ENCODE measurements at regions not wholly inside any gene's neighbourhood (a gene's known extent, or its start where the extent isn't known, plus 50 kb on each side); places are given as distances from the start of the nearest gene placed in this dataset.
"Not testable (repeated sequence)": the region's sequence is repeated elsewhere in the genome, so short reads cannot be mapped to it uniquely, and the experiment has no call there.

DNA sequence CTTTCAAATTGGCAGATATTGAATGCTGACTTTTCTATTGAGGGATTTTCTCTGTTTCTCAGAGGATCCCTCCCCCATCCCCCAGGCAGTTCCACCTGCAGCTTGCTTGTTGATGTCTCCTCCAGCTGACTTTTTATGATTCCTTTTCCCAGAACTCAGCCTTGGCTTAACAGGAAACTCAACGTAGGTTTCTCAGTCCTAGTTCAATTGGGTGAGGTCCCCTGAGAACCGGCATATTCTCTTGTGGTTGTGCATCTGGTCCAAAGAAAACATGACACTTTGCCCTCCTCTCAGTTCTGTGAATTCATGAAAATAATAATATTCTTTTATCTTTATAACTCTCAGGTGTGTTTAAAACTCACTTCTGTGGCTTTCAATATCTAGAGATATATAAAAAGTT, 1222.1 kb downstream of the OTOL1 start:
- no peaks in the 10 kb centered on the region for H3K9me3 Mint-ChIP-seq
- no peak for ATAC-seq
- DNase-seq (ENCODE audit: low spot score in 2 of 2), result no peak
- no peaks in the 10 kb centered on the region for H3K4me1 Mint-ChIP-seq
- H3K27ac Mint-ChIP-seq, result no peak overlapping the region
- H3K4me3 Mint-ChIP-seq, result no peak overlapping the region
- H3K36me3 Mint-ChIP-seq, result no peaks in the 10 kb centered on the region

DNA sequence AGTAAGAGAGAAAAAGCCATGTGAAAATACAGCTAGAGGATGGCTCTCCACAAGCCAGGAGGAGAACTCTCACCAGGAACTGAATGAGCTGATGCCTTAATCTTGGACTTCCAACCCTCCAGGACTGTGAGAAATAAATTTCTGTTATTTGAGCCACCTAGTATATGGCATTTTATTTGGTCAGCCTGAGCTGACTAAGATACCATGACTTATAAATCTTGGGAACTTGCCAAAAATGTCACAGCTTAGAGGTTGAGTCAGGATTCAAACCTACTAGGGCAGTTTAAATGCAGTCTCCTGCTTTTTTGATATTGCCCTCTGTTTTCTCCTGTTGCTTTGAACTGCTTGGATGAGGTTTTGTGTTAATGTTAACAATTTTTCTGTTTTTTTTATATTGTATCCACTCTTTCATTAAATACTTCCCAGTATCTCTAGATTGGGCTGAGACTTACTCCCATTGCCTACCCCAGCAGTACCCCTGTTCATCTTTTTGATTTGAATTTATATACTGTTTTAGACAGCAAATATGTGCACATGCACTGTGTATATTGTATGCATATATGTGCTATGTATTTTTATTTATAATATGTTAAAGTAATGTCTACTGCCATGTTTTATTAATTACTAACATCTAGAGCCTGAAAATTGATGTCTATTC, 1223.2 kb downstream of the OTOL1 start:
- Mint-ChIP-seq H3K27ac (no peak overlapping the region), H3K36me3 (no peaks in the 10 kb centered on the region), H3K9me3 (no peaks in the 10 kb centered on the region), H3K4me1 (no peaks in the 10 kb centered on the region), H3K4me3 (no peak overlapping the region)
- no peak for DNase-seq (ENCODE audit: low spot score in 2 of 2)
- no peak for ATAC-seq

DNA sequence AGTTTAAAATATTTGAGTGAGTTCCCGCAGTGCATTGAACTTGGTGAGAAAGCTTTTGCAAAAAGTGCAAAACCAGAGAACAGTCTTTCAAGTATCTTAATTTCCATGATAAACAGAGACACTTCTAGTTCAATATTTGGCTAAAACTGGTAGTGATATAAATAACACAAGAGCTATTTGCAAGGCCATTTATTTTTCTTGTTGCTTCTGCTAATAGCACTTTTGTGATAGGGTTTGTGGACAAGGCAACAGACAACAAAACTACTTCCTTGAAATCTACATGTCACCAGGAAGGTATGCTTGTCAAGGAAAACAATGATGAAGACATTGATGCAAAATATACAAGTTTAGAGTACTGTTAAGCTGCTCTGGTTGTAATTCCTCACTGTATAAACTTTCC, 1225.1 kb downstream of the OTOL1 start:
- ATAC-seq (no peak), DNase-seq (ENCODE audit: low spot score in 2 of 2) (no peak)
- Mint-ChIP-seq H3K9me3 (peaks cover 2% of the 10 kb centered on the region), H3K4me3 (no peak overlapping the region), H3K4me1 (no peaks in the 10 kb centered on the region), H3K36me3 (no peaks in the 10 kb centered on the region), H3K27ac (no peak overlapping the region)

DNA sequence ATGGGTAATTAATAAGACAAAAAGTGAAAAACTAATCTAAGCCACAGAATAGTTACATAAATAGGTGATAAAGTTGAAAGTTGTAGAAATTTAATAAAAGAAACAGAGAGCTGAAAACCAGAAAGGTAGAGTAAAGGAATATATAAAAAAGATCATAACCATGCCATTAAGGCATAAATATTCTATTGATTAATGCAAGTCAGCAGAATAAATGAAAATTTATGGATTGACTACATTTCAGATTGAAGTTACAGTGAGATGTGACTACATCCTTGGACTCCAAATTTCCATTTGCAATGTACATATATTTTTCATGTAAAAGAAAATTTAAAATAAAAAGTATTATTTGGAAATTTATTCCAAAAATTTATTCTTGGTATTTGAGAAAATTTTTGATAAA, 1225.7 kb downstream of the OTOL1 start:
- no peak for ATAC-seq
- H3K4me3 Mint-ChIP-seq, result no peak overlapping the region
- no peak for DNase-seq (ENCODE audit: low spot score in 2 of 2)
- peaks cover 4% of the 10 kb centered on the region for H3K9me3 Mint-ChIP-seq
- H3K4me1 Mint-ChIP-seq, result no peaks in the 10 kb centered on the region
- no peaks in the 10 kb centered on the region for H3K36me3 Mint-ChIP-seq
- no peak overlapping the region for H3K27ac Mint-ChIP-seq

DNA sequence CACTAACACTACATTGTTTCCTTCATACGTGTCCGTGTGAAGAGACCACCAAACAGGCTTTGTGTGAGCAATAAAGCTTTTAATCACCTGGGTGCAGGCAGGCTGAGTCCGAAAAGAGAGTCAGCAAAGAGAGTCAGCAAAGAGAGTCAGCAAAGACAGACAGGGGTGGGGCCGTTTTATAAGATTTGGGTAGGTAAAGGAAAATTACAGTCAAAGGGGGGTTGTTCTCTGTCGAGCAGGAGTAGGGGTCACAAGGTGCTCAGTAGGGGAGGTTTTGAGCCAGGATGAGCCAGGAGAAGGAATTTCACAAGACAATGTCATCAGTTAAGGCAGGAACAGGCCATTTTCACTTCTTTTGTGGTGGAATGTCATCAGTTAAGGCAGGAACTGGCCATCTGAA, 1226.2 kb downstream of the OTOL1 start:
- not testable (repeated sequence) for DNase-seq (ENCODE audit: low spot score in 2 of 2); H3K9me3 Mint-ChIP-seq; H3K4me3 Mint-ChIP-seq; ATAC-seq; H3K27ac Mint-ChIP-seq; H3K4me1 Mint-ChIP-seq; H3K36me3 Mint-ChIP-seq

DNA sequence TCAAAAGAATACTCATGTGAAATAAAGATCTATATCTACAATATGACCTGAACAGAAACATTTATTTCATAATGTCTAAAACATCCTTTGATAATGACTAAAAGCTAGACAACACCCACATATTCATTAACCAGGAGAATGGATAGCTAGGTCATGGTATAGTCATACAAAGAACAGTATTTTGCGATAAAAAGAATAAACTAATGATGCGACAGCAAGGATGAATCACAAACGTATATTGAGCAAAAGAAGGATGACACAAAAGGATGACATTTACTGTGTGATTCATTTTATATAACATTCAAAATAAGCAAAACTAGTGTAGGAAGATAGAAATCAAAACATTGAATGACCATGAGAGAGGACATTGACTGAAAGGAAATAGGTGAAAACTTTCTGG, 1233.1 kb downstream of the OTOL1 start:
- Mint-ChIP-seq H3K4me1 (no peaks in the 10 kb centered on the region), H3K36me3 (no peaks in the 10 kb centered on the region), H3K4me3 (no peak overlapping the region), H3K9me3 (peaks cover 16% of the 10 kb centered on the region), H3K27ac (no peak overlapping the region)
- DNase-seq (ENCODE audit: low spot score in 2 of 2) (no peak), ATAC-seq (no peak)

DNA sequence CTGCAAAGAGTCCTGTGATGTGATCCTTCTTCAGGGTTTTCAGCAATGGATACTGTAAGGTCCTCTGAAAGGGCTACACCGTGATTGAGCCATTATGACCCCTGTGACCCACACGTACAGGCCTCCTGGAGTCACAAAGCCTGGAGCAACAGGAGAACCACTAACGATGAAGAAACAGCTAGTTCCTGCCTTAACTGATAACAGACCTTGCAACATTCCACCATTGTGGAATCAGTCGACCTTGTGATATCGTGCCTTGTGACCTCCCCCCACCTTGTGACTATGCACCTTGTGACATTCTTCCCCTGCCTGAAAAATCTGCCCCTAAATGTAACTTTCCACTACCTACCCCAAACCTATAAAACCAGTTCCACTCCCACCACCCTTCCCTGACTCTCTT, 1235.4 kb downstream of the OTOL1 start:
- ATAC-seq; H3K4me3 Mint-ChIP-seq; H3K4me1 Mint-ChIP-seq; H3K36me3 Mint-ChIP-seq; DNase-seq (ENCODE audit: low spot score in 2 of 2); H3K27ac Mint-ChIP-seq: not testable (repeated sequence)
- H3K9me3 Mint-ChIP-seq, result peaks cover 14% of the 10 kb centered on the region

DNA sequence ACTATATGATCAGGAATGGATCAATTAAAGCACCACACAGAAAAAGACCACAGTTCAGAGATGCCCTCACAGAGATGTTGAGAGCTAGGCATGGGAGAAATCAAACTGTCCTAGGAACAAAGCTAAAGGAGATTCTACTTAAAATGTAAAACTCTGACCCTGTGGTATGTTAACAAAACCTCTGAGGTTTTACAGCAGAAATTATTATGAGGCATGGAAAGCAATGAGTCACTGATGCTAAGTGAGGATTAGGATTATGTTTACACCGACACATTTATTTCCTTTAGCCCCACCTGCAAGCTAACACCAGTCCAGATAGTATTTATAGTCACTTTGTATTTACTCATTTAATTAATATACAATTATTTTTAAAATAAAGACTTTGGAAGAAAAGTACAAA, 1242.2 kb downstream of the OTOL1 start:
- Mint-ChIP-seq H3K36me3 (no peaks in the 10 kb centered on the region), H3K4me1 (no peaks in the 10 kb centered on the region), H3K4me3 (no peak overlapping the region), H3K27ac (no peak overlapping the region), H3K9me3 (peaks cover 14% of the 10 kb centered on the region)
- DNase-seq (ENCODE audit: low spot score in 2 of 2) (no peak), ATAC-seq (no peak)

DNA sequence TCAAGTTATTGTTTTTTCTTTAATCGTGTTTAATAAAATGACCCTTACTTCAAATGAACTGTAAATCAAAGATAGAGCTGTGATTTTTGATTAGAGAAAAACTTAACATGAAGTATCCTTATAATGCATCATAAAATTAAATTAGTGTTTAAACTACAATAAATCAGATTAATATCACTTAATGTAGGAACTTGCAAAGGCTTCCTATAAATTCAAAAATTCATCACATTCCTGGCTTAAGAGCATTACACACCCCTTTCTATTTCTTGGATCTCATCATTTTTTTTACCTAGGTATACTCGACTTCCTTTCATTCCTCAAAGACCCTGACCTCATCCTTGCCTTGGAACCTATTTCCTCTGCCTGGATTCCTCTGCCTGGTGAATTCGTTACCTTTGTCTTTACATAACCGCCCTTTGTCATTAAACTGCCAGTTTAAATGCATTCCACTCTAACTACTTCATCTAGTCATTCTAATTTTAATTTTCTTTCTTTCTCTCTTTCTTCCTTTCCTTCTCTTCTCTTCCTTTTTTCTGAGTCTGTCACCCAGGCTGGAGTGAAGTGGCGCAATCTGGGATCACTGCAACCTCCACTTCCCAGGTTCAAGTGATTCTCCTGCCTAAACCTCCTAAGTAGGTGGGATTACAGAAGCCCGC, 1244.5 kb downstream of the OTOL1 start:
- ATAC-seq (no peak), DNase-seq (ENCODE audit: low spot score in 2 of 2) (no peak)
- H3K27ac Mint-ChIP-seq, result no peak overlapping the region
- H3K4me1 Mint-ChIP-seq, result no peaks in the 10 kb centered on the region
- no peak overlapping the region for H3K4me3 Mint-ChIP-seq
- H3K9me3 Mint-ChIP-seq, result peaks cover 16% of the 10 kb centered on the region
- H3K36me3 Mint-ChIP-seq, result no peaks in the 10 kb centered on the region

DNA sequence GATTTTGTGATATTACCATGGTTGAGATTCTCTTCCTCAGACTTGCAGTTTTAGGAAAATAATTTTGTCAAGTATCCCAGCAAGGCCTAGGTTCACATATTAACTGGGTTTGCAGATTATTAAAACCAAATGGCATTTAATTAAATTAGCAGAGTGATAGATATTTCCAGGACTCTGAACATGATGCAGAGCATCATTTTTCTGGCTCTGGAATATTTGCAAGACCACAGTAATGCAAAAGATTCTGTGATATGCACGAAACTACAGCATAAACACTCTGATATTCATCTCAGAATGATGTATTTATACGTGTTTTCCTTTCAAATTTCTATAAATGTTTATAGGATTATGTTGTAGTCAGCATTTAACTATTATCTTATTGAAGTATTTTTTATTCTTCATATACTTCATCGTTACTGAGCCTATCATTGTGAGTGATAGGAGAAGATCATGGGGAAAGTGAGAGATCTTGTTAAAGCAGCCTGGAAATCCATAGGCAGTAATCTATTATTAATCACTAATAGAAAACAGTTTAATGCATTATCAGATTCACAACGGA, 1245.6 kb downstream of the OTOL1 start:
- ATAC-seq (no peak), DNase-seq (ENCODE audit: low spot score in 2 of 2) (no peak)
- Mint-ChIP-seq H3K27ac (no peak overlapping the region), H3K36me3 (no peaks in the 10 kb centered on the region), H3K4me3 (no peak overlapping the region), H3K4me1 (no peaks in the 10 kb centered on the region), H3K9me3 (peaks cover 14% of the 10 kb centered on the region)

DNA sequence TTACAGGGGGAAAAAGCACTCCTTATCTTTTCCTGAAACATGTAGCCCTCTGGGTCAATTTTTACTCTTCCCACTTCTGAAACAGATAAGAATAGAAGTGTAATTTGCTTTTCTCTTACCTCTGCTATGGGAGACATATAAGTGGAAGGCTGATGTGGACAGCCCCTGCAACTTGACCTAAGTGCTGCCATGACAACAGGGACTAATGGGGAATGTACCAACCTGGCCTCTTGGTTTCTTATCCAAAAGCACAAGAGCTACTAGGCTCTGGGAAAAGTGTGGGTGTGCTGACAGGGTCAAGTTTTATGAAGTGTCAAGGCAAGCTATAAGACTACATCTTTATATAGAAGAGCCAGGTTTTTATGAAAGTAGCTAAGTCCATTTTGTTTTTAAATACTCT, 1246.5 kb downstream of the OTOL1 start:
- H3K9me3 Mint-ChIP-seq, result peaks cover 16% of the 10 kb centered on the region
- H3K4me3 Mint-ChIP-seq, result no peak overlapping the region
- DNase-seq (ENCODE audit: low spot score in 2 of 2) (no peak), ATAC-seq (no peak)
- no peaks in the 10 kb centered on the region for H3K36me3 Mint-ChIP-seq
- H3K4me1 Mint-ChIP-seq, result no peaks in the 10 kb centered on the region
- H3K27ac Mint-ChIP-seq, result no peak overlapping the region

DNA sequence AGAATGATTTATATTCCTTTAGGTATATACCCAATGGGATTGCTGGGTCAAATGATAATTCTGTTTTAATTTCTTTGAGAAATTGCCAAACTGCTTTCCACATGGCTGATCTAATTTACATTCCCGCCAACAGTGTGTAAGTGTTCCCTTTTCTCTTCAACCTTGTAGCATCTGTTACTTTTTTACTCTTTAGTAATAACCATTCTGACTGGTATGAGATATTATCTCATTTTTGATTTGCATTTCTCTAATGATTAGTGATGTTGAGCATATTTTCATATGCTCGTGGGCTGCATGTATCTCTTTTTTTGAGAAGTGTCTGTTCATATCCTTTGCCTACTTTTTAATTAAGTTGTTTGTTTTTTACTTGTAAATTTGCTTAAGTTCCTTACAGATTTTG, 1264.2 kb downstream of the OTOL1 start:
- Mint-ChIP-seq H3K4me1 (no peaks in the 10 kb centered on the region), H3K9me3 (peaks cover 16% of the 10 kb centered on the region), H3K36me3 (no peaks in the 10 kb centered on the region), H3K27ac (no peak overlapping the region), H3K4me3 (no peak overlapping the region)
- DNase-seq (ENCODE audit: low spot score in 2 of 2), result no peak
- no peak for ATAC-seq

DNA sequence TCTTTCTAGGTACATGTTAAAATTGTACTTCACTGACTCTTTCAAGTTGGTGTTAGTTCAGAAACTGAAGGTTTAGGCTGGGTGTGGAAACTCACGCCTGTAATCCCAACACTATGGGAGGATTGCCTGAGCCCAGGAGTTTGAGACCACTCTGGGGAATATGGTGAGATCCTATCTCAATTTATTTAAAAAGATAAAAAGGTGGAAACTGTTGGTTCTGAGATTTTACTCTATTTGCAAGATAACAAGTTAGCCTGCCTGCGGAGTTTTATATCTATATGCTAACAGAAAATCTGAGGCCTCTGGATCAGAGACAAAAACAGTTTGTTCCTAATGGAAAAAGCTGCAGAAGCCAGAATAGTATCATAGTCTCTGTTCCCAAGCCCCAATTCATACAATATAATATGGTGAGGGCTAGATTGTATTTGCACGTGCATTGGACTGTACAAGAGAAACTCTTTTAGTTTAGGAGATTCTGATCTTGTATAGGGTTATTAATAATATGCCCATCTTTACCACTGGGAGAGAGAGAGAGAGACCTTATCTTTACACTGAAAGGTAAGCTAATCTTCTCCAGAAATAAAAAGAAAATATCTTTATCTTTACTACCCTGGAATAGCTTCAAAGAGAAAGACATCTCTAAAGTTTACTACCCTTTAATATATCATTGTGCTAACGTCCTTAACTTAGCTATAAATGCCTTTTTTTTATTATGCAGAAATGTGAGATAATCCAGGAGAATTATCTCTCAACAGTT, 1267.6 kb downstream of the OTOL1 start:
- H3K36me3 Mint-ChIP-seq, result no peaks in the 10 kb centered on the region
- no peak overlapping the region for H3K27ac Mint-ChIP-seq
- DNase-seq (ENCODE audit: low spot score in 2 of 2) (no peak), ATAC-seq (no peak)
- H3K4me3 Mint-ChIP-seq, result no peak overlapping the region
- H3K4me1 Mint-ChIP-seq, result no peaks in the 10 kb centered on the region
- H3K9me3 Mint-ChIP-seq, result peaks cover 13% of the 10 kb centered on the region

DNA sequence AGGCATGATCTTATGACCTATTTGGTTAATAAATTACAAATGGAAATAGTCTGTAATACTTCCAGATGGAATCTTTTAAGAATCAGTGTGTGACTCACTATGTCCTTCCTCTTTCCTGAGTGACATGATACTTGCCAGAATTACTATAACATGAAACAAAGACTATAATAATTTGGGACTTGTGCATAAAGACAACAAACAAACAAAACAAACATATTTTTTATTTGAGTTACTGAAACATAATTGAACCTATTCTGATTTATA, 1268.1 kb downstream of the OTOL1 start:
- no peak overlapping the region for H3K27ac Mint-ChIP-seq
- H3K36me3 Mint-ChIP-seq, result no peaks in the 10 kb centered on the region
- no peaks in the 10 kb centered on the region for H3K4me1 Mint-ChIP-seq
- H3K4me3 Mint-ChIP-seq, result no peak overlapping the region
- peaks cover 13% of the 10 kb centered on the region for H3K9me3 Mint-ChIP-seq
- ATAC-seq (no peak), DNase-seq (ENCODE audit: low spot score in 2 of 2) (no peak)

DNA sequence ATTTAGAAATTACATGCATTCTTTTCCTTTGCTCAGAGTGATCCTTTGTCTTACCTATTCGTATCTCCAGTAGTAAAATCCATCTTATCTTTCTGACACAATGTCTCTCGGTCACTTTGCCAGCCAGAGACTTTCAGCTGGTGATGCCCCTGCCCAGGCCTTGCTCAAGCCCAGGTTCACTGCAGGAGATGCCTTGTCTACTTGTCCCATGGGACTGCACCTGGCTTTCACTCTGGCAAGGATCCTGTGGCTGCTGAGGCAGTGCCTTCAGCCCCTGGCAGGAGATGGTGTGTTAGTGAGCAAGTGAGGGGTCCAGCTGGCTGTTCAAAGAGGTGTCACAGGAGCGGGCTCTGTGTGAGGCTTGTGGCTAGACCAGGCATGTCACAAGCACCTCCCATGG, 1268.9 kb downstream of the OTOL1 start:
- DNase-seq (ENCODE audit: low spot score in 2 of 2), result no peak
- Mint-ChIP-seq H3K4me3 (no peak overlapping the region), H3K4me1 (no peaks in the 10 kb centered on the region)

DNA sequence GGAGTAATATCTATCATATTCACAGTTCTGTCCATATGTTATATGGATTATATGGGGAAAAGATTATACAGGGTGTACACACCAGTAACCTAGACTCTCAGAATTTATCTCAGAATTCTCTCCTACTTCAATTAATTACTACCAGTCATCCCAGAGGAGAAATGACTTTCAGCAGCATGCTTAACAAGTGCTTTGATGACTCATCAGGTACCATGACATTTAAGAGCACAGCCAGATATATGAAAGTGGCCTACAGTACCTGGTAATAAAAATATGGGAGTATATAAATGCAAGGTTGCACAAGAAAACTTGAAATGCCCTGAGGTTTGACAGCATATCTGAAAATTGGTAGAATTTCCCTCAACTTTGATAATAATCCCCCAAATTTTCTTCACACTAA, 1273.0 kb downstream of the OTOL1 start:
- DNase-seq (ENCODE audit: low spot score in 2 of 2), result no peak
- Mint-ChIP-seq H3K4me3 (no peak overlapping the region), H3K27ac (no peak overlapping the region), H3K4me1 (no peaks in the 10 kb centered on the region), H3K36me3 (no peaks in the 10 kb centered on the region), H3K9me3 (peaks cover 7% of the 10 kb centered on the region)
- ATAC-seq, result no peak

More for the DNA sequence above, 1268.9 kb downstream of the OTOL1 start:
- no peaks in the 10 kb centered on the region for H3K36me3 Mint-ChIP-seq
- no peak for ATAC-seq
- peaks cover 13% of the 10 kb centered on the region for H3K9me3 Mint-ChIP-seq
- no peak overlapping the region for H3K27ac Mint-ChIP-seq

Measured in stimulated activated effector memory CD8-positive, alpha-beta T cell treated with anti-CD3 and anti-CD28 coated beads, Interleukin-12 subunit alpha, Interleukin-12 subunit beta, amount 100 ng/mL, for 72 hours (primary cell).